WI38 (cell line): ENCODE measurements at regions not wholly inside any gene's neighbourhood (a gene's known extent, or its start where the extent isn't known, plus 50 kb on each side); places are given as distances from the start of the nearest gene placed in this dataset.
A peak's percentile ranks its signal among the peaks of the same experiment; 100 is the strongest.

Experiments used
- H3K4me3 ChIP-seq: 2 replicates; pipeline ENCODE4 v1.5.1; 2011; ENCODE audit warnings: low read depth, mild to moderate bottlenecking, control low read depth, low read length
- TF ChIP-seq, protein P1 (sequence below): IDR thresholded peaks from 2 replicates; pipeline ENCODE4 v1.5.1; 2012; ENCODE audit warnings: low read depth, mild to moderate bottlenecking, control low read depth, low read length

- TF ChIP-seq, protein P1, sequence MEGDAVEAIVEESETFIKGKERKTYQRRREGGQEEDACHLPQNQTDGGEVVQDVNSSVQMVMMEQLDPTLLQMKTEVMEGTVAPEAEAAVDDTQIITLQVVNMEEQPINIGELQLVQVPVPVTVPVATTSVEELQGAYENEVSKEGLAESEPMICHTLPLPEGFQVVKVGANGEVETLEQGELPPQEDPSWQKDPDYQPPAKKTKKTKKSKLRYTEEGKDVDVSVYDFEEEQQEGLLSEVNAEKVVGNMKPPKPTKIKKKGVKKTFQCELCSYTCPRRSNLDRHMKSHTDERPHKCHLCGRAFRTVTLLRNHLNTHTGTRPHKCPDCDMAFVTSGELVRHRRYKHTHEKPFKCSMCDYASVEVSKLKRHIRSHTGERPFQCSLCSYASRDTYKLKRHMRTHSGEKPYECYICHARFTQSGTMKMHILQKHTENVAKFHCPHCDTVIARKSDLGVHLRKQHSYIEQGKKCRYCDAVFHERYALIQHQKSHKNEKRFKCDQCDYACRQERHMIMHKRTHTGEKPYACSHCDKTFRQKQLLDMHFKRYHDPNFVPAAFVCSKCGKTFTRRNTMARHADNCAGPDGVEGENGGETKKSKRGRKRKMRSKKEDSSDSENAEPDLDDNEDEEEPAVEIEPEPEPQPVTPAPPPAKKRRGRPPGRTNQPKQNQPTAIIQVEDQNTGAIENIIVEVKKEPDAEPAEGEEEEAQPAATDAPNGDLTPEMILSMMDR: no peak
- no peak overlapping the region for H3K4me3 ChIP-seq
Measured at GRCh38 chr12:111028830-111029229, 108.5 kb upstream of the MYL2 start.

GRCh38 chr12:111027431-111027830, 107.1 kb upstream of the MYL2 start:
- TF ChIP-seq, protein P1: no peak
- no peak overlapping the region for H3K4me3 ChIP-seq

DNA sequence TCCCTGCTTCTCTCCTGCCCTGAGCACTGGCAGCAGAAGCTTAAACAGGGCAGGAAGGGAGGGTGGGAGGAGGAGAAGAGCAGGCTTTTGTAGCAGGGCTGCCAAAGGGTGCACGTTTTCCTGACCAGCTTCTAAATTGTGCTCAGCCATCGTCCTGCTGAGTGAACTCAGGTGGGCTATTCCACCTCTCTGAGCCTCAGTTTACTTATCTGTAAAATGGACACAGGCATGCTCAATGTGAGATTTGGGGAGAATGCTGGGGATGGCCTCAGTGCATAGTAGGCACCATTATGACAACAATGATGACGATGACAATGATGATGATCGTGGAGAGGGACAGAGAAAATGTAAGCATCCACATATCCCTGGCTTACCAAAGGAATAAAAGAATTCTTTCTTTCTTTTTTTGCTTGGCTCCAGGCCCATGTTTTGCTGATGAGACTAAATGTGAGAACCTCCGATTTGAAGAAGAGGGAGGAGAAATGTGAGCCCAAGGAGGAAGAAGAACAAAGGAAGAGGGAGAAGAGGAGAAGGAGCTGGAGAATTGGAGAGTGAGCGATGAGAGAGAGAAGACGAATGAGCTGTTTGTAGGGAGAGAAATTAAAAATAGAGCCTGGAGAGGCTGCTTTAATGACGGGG, 105.5 kb upstream of the MYL2 start:
- no peak overlapping the region for H3K4me3 ChIP-seq
- TF ChIP-seq, protein P1: no peak

DNA sequence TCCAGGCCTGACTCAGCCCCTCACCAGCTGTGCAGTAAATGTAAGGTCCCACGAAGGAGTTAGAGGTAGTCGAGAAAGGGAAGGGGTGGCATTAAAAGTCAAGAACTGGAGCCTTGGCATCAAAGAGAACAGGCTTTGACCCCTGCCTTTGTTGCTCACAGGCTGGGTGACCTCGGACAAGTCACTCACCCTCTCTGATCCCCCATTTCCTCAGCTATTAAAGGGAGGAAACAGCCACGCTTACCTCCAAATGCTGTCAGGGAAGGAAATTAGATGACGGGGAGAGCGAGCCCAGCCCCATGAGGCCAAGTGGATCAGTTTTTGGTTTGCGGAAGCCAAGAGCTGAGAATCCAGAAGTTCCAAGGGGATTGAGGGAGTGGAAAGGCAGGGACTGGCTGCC, 104.9 kb upstream of the MYL2 start:
- no peak overlapping the region for H3K4me3 ChIP-seq
- TF ChIP-seq, protein P1: no peak

DNA sequence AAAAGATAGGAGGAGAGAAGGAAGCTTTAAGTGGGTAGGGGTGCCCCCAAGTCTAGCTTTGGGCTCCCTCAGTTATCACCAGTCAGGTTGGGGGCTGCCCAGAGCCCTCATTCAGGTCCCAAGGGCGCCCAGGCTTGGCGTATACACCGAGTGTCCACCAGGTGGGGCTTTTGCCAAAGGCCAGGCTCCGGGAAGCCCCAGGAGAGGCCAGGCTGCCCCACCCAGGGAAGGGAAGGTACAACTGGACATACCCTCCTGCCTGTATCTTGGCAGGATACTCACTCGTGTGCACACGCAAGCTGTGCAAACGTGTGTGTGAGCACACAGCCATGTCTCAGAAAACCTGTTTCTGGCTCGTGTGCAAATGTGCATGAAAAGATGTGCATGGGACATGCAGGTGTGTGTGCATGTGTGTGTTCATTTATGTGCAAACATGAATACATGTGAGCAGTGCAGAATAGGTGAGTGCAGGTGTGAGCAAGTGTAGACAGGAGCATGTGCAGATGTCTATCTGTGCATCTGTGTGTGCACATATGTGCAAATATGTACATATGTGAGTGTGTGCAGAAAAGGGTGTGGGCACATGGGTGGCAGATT, 103.9 kb upstream of the MYL2 start:
- H3K4me3 ChIP-seq: no peak overlapping the region
- TF ChIP-seq, protein P1: peak; percentile 59

DNA sequence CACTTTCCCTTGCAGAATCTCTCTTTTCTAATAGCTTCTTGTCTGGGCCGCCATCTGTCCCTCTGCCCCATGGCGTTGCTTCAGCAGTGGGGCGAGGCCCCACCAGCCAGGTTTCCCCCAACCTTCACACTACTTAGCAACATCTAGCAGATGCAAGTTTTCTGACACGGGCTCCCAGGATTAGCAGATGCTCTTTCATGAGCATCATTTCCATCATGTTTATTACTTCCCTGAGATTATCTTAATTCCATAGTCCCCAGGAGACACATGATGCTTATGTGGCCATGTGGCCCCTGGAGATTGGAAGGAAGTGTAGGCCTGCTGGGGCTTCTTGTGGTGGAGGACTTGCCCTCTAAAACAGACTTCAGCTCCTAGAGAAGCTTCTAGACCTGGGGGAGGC, 102.0 kb upstream of the MYL2 start:
- TF ChIP-seq, protein P1: no peak
- H3K4me3 ChIP-seq: no peak overlapping the region

DNA sequence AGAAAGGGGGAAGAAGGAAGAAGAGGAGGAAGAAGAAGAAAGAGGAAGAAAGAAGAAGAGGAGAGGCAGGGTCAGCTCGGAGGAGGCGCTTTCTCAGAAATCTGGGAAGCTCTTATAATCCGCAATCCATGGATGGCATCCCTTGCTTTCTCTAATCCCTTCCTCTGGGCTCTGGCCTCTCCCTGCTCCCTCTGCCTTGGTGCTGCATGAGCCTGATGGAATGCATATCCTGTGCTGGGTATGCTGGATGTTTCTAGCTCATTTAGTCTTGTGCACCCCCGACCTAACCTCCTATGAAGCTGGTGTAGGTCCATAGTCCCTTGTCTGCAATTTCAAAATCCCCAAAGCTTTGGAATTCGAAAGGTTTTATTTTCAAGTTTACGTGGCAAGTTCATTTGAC, 94.2 kb upstream of the MYL2 start:
- H3K4me3 ChIP-seq: no peak overlapping the region
- TF ChIP-seq, protein P1: no peak
